LoVo (cell line): ENCODE measurements at regions not wholly inside any gene's neighbourhood (a gene's known extent, or its start where the extent isn't known, plus 50 kb on each side); places are given as distances from the start of the nearest gene placed in this dataset.

ENCODE experiments used
- DNase-seq: peaks from one replicate; pipeline ENCODE4 v3.0.0-alpha.2; 2016; ENCODE audit warnings: low spot score

DNA sequence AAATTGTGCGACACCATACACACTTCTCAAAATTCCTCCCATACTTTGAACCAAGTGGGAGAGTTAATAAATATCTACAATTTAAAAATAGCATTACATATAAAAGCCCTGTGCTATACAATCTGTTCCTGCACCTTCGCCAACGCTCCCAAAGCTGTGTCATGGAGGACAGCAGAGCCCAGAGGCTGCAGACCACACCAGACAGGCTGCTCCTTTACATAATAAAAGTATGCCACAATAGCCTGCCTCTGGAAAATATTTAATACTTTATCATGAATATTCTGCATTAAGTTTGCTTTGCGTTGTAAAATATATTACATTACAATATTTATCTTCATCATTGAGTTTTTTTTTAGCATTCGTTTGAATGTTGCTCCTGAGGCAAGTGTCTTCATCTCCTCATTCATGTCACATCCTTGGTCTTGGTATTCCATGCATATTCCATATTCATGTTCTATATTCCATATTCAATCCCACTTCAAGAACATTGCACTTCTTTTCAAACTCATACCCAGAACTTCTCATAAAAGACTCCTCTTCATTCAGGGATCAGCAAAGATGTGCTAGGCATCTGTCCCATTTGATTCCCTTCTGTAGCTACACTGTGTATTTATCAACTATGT is 663.9 kb downstream of the POM121L12 start:
- DNase-seq: no peak

DNA sequence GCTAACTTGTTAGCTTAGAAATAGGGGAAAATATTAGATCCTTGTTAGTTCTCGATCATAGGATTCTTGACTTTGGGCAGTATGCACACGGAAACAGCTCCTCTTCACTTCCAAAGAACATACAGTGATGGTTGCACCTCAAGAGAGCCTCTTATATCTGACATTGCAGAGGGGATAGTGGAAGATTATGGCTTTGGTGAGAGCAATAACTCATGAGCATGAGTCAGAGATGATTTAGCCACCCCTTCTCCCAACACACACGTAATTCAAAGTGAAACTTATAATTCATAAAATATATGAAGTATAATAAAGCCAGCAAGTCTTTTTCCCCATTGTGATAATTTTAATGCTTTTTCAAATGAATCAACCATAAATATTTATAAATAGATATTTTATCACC is 683.7 kb downstream of the POM121L12 start:
- no peak for DNase-seq

DNA sequence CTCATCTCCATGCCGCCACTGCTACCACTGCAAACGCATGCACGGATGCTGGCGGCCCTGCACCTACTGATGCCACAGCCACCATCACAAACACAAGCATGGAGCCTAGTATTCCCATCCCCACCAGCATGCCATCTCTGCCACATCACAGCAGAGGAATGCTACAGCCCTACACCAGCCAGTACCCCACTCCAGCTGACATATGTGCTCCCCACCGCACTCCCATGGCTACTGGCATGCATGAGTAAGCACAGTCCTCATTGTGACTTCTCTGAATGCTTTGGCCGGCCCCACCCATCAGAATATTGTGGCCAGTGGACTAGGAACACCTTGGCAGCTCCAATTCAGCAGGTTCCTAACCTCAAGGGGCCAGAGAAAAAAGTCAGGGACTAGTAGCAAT is 705.5 kb downstream of the POM121L12 start:
- DNase-seq: no peak

DNA sequence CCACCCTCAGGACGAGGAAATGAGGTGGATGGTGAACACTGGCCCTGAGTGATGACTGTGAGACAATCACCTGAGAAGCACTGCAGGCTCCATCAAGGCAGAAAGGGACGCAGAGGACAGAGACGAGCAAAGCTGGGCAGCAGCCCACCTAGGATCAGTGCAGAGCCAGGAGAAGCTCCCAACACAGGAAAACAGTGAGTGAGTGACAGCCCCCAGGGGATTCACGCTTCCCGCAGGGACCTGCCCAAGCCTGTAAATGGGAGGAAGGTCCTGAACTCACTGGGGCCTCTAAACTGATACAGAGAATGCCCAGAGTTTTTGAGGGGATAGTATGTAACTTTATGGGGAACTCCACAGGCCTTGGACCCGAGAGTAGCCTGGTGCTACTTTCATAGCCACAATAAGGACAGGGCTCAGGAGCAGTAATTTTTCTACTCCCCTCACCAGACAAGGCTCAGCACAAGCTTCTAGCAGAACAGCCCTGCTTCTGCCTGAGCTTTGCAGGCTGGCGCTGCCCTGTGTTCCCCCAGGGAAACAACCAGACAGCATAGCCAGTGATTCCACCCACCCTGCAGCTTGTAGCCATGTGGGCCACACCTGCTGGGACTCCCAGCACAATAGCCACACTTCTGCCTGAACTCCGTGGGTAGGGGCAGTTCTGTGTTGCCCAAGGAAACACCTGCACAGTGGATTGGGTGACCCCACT is 708.4 kb downstream of the POM121L12 start:
- DNase-seq: no peak

DNA sequence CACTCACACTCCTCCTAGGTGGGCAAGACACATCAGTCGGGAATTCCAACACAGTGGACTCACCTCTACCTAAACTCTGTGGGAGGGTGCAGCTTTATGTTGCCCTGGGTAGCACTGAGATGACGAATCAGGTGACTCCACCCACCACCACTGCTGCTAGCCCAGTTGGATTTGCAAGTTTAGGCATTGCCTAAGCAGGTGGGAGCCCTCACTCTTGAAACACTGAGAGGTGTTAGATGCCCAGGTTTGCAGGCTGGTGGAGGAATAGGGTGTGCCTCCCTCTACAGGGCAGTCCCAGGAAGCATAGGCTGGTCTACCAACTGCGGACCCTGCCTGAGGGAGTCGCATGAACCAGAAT is 708.9 kb downstream of the POM121L12 start:
- no peak for DNase-seq

DNA sequence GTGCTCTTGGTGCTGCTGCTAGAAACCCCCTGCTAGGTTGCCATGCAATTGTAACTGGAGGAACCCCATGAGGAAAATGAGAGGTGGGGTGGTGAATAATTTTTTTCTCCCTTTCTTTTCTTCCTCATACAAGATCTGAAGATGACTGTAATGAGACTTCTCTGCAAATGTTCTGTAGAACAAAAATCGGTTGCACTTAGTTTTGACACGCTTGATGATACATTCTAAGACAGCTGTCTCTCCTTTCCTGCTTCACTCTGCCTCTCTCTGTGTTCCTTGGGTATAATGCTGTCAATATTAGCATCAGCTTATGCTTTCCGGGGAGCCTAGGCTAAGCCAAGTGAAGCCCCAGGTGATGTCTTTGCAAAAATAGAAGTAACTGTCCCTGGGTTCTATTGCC is 721.5 kb downstream of the POM121L12 start:
- DNase-seq: no peak

DNA sequence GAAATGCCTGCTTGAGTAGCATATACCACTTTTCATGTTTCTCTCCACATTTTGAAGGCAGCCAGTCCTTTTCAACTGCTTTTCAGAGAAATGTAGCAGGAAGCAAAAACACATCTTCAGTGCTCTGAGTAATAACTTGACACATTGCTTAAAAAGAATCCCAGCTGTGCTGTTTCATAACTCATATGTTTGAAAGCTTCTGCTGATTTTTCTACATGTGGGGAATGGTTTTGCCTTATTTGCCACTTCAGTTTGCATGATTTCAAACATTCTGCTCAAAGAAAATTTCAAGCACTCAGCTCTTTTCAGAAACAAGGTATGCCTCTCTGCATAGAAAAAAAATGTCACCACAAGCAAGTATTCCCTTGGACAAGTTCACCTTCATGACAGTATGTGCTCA is 732.8 kb downstream of the POM121L12 start:
- DNase-seq: no peak

DNA sequence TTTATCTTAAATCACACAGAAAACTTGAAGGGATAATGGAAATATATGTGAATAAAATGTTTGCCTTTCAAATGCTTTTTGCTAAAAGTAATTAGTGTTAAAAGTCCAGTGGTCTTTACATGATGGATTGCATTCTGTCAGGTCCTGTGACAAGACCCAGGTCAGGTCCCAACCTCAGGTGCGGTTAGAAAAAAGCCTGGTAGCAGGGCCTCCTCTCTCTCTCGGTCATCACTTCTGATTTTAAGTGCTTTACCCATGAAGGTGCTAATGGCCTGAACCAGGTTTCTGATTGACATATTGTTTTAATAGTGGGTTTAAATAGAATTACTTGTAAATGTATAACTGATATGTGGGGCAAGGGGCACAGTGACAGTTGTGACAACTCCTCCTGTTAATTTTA is 736.3 kb downstream of the POM121L12 start:
- no peak for DNase-seq

DNA sequence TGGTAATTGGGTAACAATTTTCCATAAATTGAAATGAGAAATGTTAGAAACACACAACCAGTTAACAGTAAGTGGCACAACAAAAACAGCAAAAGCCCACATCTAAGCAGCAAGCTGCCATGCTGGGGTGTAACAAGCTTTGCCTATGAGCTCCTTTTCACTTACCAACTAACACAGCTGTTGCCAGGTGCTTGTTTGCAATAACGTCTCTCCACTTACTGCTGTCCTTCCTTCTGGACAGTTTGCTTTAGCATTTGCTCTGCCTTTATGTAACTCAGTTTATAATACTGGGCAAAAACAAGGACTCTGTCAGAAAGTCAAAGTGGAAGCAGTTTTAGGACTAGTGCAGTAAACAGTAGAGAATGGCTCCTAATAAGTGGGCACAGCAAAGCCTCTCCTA is 740.9 kb downstream of the POM121L12 start:
- DNase-seq: no peak

DNA sequence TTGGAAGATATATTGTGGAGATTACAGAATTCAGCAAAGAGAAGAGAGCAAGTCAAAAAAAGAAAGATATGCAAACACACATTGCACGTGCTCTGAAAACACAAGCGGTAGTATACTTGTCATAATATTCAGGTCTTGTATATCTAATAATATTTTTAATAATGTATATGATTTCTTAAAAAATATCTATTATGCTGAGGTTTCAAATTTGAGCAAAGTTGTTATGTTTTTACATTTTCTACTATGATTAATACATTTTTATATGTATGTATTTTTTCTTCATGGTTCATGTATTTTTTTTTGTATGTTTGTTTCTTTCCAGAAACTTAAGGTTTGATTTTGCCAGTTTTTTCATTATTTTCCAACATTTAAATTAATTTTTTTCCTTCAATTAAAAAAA is 752.4 kb upstream of the VSTM2A start:
- DNase-seq: no peak

DNA sequence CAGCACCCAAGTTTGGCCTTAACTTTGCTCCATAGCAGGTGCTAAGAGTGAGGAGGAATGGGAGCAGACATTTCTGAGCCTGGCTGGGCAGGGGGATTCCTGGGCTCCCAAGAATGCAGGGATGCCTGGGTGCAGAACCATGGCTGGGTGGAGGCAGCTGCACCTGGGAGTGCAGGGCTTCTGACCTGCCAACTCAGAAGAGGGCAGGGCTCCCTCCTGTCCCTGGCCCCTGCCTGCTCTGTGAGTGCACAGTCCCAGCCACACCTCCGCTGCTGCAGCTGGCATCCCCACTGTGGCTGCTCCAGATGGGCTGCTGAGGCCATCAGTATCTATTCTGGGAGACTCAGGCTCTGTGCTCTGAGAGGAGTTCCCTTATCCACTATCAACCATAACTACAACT is 747.4 kb upstream of the VSTM2A start:
- no peak for DNase-seq

DNA sequence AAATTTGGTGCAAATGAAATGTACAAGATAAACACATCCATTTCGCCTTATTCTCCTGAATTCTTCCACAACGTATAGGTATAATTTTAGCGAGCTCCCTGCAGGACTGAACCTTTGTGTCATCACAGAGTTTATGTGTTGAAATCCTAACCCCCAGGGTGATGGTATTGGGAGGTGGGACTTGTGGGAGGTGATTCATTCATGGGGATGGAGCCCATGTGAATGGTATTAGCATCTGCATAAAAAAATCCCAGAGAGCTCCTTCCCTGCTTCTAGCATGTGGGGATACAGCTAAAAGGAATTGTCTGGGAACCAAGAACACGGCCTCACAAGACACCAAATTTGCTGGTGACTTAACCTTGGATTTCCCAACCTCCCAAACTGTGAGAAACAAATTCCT is 741.4 kb upstream of the VSTM2A start:
- no peak for DNase-seq

DNA sequence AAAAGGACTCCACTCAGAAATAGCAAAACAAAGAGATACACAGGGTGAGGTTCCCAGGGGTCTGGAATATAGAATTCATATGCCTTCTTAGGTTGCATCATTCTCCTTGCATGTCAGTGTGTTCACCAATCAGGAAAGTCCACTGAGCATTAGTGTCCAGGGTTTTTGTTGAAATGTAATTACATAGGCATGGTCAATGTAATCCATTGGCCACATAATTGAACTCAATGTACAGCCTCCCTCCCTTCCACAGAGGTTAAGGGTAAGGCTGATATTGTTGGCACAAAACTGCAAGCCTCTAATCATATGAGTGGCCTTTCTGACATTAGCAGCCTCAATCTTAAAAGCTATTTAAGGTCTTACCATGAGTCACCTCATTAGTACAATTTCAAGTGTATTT is 736.1 kb upstream of the VSTM2A start:
- DNase-seq: no peak

DNA sequence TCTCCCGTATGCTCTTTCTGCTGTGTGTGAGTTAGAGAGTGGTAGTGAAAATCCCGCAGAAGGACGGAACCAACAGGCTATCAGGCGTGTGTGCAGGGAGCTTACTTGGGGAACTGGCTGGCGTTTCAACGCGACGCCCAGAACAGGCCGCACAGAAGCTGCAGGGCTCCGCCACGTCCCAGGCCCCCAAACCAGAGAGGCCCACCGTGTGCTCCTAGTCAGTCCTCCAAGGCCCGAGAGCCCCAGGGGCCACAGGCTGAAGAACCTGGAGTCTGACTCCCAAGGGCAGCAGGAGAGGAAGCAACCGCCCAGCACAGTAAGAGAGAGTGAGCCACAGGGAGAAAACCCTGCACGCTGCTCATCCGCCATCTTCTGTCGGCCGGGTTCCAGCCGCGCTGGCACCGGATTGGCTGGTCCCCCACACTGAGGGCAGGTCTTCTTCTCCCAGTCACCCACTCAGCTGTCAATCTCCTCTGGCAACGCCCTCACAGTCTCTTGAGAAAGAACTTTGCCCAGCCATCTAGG is 730.6 kb upstream of the VSTM2A start:
- no peak for DNase-seq

DNA sequence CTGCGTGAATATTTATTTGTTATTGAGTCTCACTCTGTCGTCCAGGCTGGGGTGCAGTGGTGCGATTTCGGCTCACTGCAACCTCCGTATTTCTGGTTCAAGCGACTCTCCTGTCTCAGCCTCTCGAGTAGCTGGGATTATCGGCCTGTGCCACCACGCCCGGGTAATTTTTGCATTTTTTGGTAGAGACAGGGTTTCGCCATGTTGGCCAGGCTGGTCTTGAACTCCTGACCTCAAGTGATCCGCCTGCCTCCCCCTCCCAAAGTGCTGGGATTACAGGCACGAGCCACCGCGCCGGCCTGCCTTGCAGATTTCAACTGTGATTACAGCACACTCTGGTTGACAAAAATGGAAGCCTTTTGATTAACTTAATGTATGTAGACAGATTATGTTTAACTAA is 730.0 kb upstream of the VSTM2A start:
- no peak for DNase-seq

DNA sequence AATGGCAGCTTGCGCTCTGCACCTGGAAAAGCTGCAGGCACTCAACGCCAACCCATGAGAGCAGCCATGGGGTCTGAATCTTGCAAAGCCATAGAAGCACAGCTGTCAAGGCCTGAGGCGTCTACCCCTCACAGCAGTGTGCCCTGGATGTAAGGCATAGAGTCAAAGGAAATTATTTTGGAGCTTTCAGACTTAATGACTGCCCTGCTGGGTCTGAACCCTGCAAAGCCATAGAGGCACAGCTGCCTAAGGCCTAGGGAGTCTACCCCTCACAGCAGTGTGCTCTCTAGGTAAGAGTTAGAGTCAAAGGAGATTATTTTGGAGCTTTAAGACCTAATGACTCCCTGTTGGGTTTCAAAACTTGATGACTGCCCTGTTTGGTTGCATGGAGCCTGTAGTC is 706.9 kb upstream of the VSTM2A start:
- no peak for DNase-seq

DNA sequence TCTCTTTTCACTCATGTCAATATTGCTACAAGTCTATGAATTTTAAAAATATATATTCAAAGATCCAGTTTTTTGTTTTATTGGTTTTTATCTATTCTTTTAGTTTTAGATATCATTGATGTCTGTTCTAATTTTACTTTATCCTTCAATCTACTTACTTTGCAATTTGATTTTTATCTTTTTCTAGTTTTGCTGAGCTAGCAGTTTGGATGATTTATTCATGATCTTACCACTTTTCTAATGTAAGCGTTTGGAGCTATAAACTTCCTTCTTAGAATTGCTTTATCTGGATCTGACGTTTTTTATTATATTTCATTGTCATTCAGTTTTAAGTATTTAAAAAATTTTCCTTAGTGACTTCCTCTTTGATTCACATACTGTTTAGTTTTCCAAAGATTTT is 664.5 kb upstream of the VSTM2A start:
- no peak for DNase-seq

DNA sequence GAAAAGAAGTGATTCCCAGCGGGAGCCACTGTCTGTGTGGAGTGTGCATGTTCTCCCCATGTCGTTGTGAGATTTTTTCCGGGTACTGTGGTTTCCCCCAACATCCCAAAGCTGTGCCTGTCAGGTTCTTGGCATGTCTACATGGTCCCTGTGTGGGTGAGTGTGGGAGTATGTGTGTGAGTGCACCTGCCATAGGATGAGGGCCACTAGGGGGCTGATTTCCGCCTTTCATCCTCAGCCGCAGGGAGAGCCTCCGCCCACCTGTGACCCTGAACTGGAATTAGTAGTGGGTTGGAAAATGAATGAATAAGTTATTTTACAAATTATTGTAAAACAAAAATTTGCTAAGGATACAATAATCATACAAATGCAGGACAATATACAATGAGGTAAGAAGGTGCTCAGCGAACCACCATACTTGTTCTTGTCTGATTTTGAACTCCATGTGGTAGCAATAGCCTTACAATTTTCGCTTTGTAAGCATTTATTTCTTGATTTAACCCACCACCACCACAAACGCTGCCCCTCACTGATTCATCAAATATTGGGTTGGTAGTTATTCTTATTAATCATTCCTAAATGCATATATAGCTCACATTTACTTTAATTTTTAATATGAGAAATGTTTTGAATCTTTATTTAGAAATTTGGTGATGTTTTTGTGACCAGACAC is 641.2 kb upstream of the VSTM2A start:
- no peak for DNase-seq

DNA sequence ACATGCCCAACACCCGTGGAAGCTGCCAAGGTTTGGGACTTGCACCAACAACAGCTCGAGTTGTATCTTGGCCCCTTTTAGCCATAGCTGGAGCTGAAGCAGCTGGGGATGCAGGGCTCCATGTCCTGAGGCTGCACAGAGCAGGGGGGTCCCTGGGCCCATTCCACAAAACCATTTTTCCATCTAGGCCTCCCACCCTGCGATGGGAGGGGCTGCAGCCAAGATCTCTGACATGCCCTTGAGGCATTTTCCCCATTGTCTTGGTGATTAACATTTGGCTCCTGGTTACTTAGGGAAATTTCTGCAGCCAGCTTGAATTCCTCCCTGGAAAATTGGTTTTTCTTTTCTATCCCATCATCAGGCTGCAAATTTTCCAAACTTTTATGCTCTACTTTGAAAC is 637.8 kb upstream of the VSTM2A start:
- no peak for DNase-seq

DNA sequence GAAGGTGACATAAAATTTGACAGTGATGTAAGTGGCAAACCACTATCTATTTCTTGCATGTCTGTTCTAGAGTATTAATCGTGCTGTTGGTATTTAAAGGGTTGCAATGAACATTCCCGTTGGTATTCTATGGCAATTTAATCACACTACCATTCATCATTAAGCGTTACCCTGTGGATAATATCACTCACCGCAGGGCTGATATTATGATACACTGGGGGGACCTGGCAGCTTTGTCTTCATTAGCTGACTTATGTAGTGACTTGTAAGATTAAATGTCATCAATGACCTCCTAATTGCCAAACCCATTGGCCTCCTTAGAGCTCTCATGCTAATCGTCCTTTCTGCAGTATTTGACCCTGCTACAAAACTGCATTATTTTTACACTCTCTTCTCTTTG is 624.5 kb upstream of the VSTM2A start:
- DNase-seq: no peak

DNA sequence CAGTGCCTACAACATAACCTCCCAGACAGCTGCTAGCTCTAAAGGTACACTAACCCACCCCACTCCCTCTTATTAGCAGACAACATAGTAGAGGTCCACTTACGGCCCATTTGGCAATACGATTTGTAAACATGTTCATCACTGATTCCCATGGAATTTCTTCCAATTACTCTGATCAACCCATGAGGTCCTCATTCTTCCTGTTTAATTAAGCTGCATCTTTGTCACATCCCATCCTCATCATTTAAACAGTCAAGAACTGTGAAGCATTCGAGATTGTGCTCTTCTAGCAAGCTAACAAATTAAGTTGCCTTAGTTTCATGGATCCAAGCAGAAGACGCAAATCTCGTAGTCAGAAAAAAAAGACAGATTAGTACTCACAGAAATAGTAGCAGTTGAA is 622.2 kb upstream of the VSTM2A start:
- no peak for DNase-seq

DNA sequence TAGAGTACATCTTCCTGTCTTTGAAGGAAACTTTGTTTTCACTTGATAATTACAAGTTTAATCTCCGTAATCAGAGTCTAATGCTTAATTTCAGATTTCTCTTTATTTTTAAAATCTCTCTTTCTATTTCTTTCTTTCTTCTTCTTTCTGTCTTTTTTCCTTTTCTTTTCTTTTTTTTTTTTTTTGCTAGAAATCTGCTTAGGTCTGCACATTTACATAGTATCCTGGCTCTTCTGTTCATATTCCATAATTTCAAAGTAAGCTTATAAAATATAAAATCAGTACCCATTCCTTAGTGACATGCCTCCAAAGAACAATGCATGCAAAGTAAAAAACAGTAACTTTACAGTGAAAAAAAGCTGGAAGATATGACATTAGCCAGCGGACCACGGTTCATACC is 601.7 kb upstream of the VSTM2A start:
- no peak for DNase-seq

DNA sequence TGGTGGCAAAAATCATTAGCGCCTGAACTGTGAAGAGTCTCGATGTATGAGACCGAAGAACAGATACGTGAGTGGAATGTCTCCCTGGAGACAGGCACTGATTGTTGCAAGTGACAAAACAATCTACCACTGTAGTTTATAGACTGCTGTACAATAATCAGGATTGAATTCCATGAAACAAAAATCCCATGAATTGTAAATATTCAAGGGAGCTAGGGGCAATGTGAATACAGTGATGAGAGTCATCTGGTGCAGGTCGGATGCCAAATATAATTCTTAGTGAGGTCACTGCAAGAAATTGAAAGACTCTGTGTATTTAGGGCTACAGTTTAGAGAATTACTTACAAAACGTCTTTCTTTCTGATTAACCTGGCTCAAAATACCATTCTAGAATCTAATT is 594.4 kb upstream of the VSTM2A start:
- no peak for DNase-seq

DNA sequence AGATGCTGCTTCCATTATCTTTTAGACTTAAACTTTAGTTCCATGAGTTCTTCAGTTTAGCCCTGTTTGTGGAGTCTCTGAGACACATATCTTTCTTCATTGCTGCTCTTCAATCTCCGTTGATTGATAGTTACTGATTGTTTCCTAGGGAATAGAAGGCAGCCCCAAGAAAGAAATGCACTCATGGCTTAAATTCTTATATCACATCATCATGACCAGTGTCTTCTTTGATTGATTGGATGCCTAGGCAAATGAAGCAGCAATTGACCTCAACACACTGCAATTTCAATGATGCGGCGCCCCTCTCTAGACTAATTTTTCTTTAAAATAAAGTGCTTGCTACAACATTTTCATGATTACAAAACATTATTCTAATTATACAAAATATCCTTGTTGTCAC is 576.5 kb upstream of the VSTM2A start:
- DNase-seq: no peak
